ENCODE measurements at regions not wholly inside any gene's neighbourhood (a gene's known extent, or its start where the extent isn't known, plus 50 kb on each side); places are given as distances from the start of the nearest gene placed in this dataset.

DNA sequence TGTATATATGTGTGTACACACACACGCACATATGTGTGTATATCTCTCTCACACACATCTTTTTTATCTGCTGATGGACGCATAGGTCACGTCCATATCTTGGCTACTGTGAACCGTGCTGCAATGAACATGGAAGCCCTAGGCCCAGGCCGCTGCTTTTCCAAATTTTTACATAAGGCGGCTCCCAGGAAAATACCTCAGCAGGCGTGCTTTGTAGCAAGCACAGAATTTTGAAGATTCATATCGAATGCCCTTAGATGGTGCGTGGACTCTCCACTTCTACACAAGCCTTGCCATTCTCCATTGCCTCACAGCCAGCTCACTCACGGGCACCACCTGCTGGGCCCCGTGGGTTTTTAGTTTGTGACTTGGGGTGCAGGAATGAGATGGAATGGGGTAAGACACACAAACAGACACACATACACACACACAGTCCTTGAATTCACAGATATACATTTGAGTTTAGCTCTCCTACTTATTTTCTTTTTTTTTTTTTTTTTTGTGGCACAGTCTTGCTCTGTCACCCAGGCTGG lies 57.9 kb upstream of the RNF32 start:
- Histone ChIP-seq H3K4me1 (no peaks in the 10 kb centered on the region), H3K4me3 (no peak overlapping the region), H3K27me3 (no peaks in the 10 kb centered on the region), H3K27ac (no peak overlapping the region), H3K36me3 (no peaks in the 10 kb centered on the region), H3K9me3 (no peaks in the 10 kb centered on the region)
- no peak for TF ChIP-seq CTCF (IDR thresholded peaks at IDR 0.05 in 4 of 5, conservative IDR thresholded peaks at IDR 0.05 in 1 of 5)
- TF ChIP-seq POLR2A (IDR thresholded peaks at IDR 0.05): no peak
- ATAC-seq (no peak), DNase-seq (no peak)
- intact Hi-C loops (cut with DNase I; ENCODE audit: low total_unique reads) (no loop called here), in situ Hi-C loops (cut with MboI; ENCODE audit: low sequenced_read_pairs in 4 of 4) (no loop called here)

DNA sequence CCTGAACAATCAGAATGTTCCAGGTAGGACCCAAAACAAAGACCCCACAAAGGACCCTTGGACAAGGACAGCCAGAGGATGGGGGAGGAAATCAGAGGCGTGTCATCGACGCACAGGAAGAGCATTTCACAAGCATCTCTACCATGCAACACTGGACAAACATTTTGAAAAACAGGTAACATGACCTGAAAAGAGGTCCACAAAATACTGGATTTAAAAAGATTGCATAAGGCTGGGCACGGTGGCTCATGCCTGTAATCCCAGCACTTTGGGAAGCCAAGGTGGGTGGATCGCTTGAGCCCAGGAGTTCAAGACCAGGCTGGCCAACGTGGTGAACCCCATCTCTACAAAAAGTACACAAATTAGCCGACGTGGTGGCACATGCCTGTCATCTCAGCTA lies 60.5 kb upstream of the RNF32 start:
- in situ Hi-C loops (cut with MboI; ENCODE audit: low sequenced_read_pairs in 4 of 4): no loop called here
- intact Hi-C loops (cut with DNase I; ENCODE audit: low total_unique reads): no loop called here

GRCh38 chr7:156579566-156579965 lies 61.0 kb upstream of the RNF32 start:
- intact Hi-C loops (cut with DNase I; ENCODE audit: low total_unique reads): no loop called here
- Histone ChIP-seq H3K36me3 (no peaks in the 10 kb centered on the region), H3K27ac (no peak overlapping the region), H3K4me1 (no peaks in the 10 kb centered on the region), H3K4me3 (no peak overlapping the region), H3K9me3 (peaks cover 0 to under 1% (median 0%) of the 10 kb centered on the region in 3 donors), H3K27me3 (no peaks in the 10 kb centered on the region)
- ATAC-seq: no peak
- TF ChIP-seq CTCF (IDR thresholded peaks at IDR 0.05 in 4 of 5, conservative IDR thresholded peaks at IDR 0.05 in 1 of 5) (no peak), POLR2A (IDR thresholded peaks at IDR 0.05) (no peak)
- DNase-seq: no peak
- in situ Hi-C loops (cut with MboI; ENCODE audit: low sequenced_read_pairs in 4 of 4): no loop called here

More for the DNA sequence above, 60.5 kb upstream of the RNF32 start:
- Histone ChIP-seq H3K27ac (no peak overlapping the region), H3K36me3 (no peaks in the 10 kb centered on the region), H3K4me1 (no peaks in the 10 kb centered on the region), H3K9me3 (no peaks in the 10 kb centered on the region), H3K27me3 (no peaks in the 10 kb centered on the region), H3K4me3 (no peak overlapping the region)
- TF ChIP-seq CTCF (IDR thresholded peaks at IDR 0.05 in 4 of 5, conservative IDR thresholded peaks at IDR 0.05 in 1 of 5) (no peak), POLR2A (IDR thresholded peaks at IDR 0.05) (no peak)
- DNase-seq (no peak), ATAC-seq (no peak)

DNA sequence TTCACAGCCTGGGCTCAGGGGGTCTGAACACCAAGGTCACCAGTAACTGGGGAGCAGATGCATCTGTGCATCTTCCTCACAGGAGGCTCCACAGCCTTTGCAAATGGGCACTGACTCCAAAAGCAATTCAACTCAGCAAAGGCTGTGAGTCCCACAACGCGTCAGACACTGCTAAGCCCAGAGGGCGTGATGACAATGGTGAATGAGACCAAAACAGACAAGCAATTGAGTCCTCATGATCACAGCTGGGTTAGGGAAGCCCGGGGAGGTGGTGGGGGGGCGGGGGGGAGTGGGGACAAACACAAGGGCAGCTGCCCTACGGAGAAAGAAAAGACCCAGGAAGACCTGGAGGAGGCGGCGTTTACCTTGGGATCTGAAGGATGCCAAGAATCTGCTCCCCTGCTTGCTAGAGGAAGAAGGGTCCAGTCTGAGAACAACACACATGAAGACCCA lies 61.6 kb upstream of the RNF32 start:
- DNase-seq: no peak
- no peak overlapping the region for H3K27ac ChIP-seq
- no peak for ATAC-seq
- in situ Hi-C loops (cut with MboI; ENCODE audit: low sequenced_read_pairs in 4 of 4): no loop called here
- no peak for TF ChIP-seq POLR2A (IDR thresholded peaks at IDR 0.05)
- no peak for TF ChIP-seq CTCF (IDR thresholded peaks at IDR 0.05 in 4 of 5, conservative IDR thresholded peaks at IDR 0.05 in 1 of 5)
- no peaks in the 10 kb centered on the region for H3K4me1 ChIP-seq
- intact Hi-C loops (cut with DNase I; ENCODE audit: low total_unique reads): no loop called here
- H3K27me3 ChIP-seq: no peaks in the 10 kb centered on the region
- peaks cover 0 to 4% (median 0%) of the 10 kb centered on the region in 3 donors for H3K9me3 ChIP-seq
- H3K4me3 ChIP-seq: no peak overlapping the region
- no peaks in the 10 kb centered on the region for H3K36me3 ChIP-seq

DNA sequence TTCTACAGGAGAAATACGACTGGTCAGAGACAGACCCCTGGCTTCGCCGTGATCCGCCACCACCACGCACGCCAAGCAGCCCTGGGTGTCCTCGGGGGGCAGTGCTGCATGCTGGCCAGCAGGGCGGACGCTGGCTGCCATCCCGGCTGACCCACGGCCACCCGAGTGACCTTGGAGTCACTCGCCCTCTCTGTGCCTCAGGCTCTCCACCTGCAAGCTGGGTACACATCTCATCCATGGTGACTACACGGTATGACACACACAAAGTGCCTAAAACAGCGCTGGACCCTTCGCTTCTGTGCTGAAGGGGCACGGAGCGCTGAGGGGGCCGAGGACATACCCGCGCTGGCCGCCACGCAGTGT lies 62.0 kb upstream of the RNF32 start:
- Histone ChIP-seq H3K4me3 (no peak overlapping the region), H3K36me3 (no peaks in the 10 kb centered on the region), H3K4me1 (no peaks in the 10 kb centered on the region), H3K27ac (no peak overlapping the region), H3K27me3 (no peaks in the 10 kb centered on the region), H3K9me3 (peaks cover 0 to 4% (median 0%) of the 10 kb centered on the region in 3 donors)
- DNase-seq (no peak), ATAC-seq (no peak)
- intact Hi-C loops (cut with DNase I; ENCODE audit: low total_unique reads) (no loop called here), in situ Hi-C loops (cut with MboI; ENCODE audit: low sequenced_read_pairs in 4 of 4) (no loop called here)
- TF ChIP-seq CTCF (IDR thresholded peaks at IDR 0.05 in 4 of 5, conservative IDR thresholded peaks at IDR 0.05 in 1 of 5) (no peak), POLR2A (IDR thresholded peaks at IDR 0.05) (no peak)

Data from gastrocnemius medialis (tissue), 4 donors.